ENCODE measurements at regions not wholly inside any gene's neighbourhood (a gene's known extent, or its start where the extent isn't known, plus 50 kb on each side); places are given as distances from the start of the nearest gene placed in this dataset.

DNA sequence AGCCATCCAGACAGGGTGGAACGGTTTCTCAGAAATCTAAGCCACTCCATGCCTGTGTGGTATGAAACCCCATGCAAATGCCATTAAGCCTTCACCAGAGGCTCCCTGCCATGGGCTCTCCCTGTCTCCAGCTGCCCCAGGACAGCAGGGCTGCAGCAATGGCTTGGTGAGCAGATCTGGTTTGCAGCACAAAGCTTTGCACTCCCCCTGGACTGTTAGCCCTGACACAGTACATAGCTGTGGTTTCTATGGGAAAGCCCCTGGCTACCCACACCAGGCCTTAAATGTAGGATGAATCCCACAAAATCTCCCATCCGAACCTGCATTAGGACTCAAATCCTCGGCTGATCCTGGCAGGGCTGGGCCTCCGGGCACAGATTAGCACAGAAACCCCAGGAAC is 291.6 kb downstream of the TNS1 start:
- TF ChIP-seq CTCF (IDR thresholded peaks at IDR 0.05 in 2 of 3, conservative IDR thresholded peaks at IDR 0.05 in 1 of 3; ENCODE audit: control insufficient read depth in 2 of 3, extremely low read depth in 1 of 3, insufficient read depth in 1 of 3, low read depth in 3 of 3, low read length in 3 of 3), result no peak
- TF ChIP-seq POLR2A (IDR thresholded peaks at IDR 0.05; ENCODE audit: low read depth, low read length), result no peak
- TF ChIP-seq USF2 (IDR thresholded peaks at IDR 0.05; ENCODE audit: borderline replicate concordance, low read depth, low read length), result no peak
- TF ChIP-seq EP300 (IDR thresholded peaks at IDR 0.05; ENCODE audit: borderline replicate concordance in 1 of 2, control insufficient read depth in 1 of 2, low read depth in 2 of 2, low read length in 2 of 2), result no peak
- TF ChIP-seq ZNF274 (IDR thresholded peaks at IDR 0.05; ENCODE audit: insufficient read depth, insufficient read length), result no peak
- no peak for TF ChIP-seq HDAC2 (IDR thresholded peaks at IDR 0.05)
- TF ChIP-seq RAD21 (IDR thresholded peaks at IDR 0.05; ENCODE audit: insufficient read depth, low read depth, low read length), result no peak
- TF ChIP-seq ELK1 (IDR thresholded peaks at IDR 0.05; ENCODE audit: low read depth, low read length), result no peak
- TF ChIP-seq, protein P1, sequence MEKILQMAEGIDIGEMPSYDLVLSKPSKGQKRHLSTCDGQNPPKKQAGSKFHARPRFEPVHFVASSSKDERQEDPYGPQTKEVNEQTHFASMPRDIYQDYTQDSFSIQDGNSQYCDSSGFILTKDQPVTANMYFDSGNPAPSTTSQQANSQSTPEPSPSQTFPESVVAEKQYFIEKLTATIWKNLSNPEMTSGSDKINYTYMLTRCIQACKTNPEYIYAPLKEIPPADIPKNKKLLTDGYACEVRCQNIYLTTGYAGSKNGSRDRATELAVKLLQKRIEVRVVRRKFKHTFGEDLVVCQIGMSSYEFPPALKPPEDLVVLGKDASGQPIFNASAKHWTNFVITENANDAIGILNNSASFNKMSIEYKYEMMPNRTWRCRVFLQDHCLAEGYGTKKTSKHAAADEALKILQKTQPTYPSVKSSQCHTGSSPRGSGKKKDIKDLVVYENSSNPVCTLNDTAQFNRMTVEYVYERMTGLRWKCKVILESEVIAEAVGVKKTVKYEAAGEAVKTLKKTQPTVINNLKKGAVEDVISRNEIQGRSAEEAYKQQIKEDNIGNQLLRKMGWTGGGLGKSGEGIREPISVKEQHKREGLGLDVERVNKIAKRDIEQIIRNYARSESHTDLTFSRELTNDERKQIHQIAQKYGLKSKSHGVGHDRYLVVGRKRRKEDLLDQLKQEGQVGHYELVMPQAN (conservative IDR thresholded peaks at IDR 0.05), result no peak
- no peak for TF ChIP-seq RELA (IDR thresholded peaks at IDR 0.05; ENCODE audit: borderline replicate concordance, partially characterized antibody)
- no peak for TF ChIP-seq CBFB (IDR thresholded peaks at IDR 0.05; ENCODE audit: low read depth)
- TF ChIP-seq JUNB (IDR thresholded peaks at IDR 0.05), result no peak
- no peak for TF ChIP-seq RCOR1 (conservative IDR thresholded peaks at IDR 0.05; ENCODE audit: low read depth, low read length)

Data from GM12878 (cell line).